Right renal pelvis (tissue), 4 donors: ENCODE measurements at regions not wholly inside any gene's neighbourhood (a gene's known extent, or its start where the extent isn't known, plus 50 kb on each side); places are given as distances from the start of the nearest gene placed in this dataset.
"Not testable (repeated sequence)": the region's sequence is repeated elsewhere in the genome, so short reads cannot be mapped to it uniquely, and the experiment has no call there.

Experiments used
- DNase-seq, 4 donors: peaks; one replicate each; pipeline ENCODE4 v3.0.0-alpha.2; 2013; ENCODE audit warnings: low read depth in 4 of 4, low spot score in 3 of 4, missing footprints in 1 of 4

GRCh38 chr6:802701-803100 is 109.8 kb upstream of the EXOC2 start:
- DNase-seq, result no peak

GRCh38 chr6:802223-802622 is 109.3 kb upstream of the EXOC2 start:
- not testable (repeated sequence) for DNase-seq

- DNase-seq, result no peak
Observed at GRCh38 chr6:799769-800168, 106.8 kb upstream of the EXOC2 start.

GRCh38 chr6:797479-798077 is 104.6 kb upstream of the EXOC2 start:
- DNase-seq, result peak; percentile 34 to 54 (median 46)

- no peak for DNase-seq
Observed at GRCh38 chr6:795046-795685, 102.2 kb upstream of the EXOC2 start.

GRCh38 chr6:793261-793660 is 100.3 kb upstream of the EXOC2 start:
- no peak for DNase-seq

- no peak for DNase-seq
Observed at GRCh38 chr6:792662-793061, 99.7 kb upstream of the EXOC2 start.

- no peak for DNase-seq
Observed at GRCh38 chr6:788058-788457, 95.1 kb upstream of the EXOC2 start.

- DNase-seq, result no peak
Observed at GRCh38 chr6:786946-787763, 94.2 kb upstream of the EXOC2 start.

- no peak for DNase-seq
Observed at GRCh38 chr6:783966-784735, 91.2 kb upstream of the EXOC2 start.

- DNase-seq, result no peak
Observed at GRCh38 chr6:782141-782540, 89.2 kb upstream of the EXOC2 start.

- no peak for DNase-seq
Observed at GRCh38 chr6:781350-781961, 88.5 kb upstream of the EXOC2 start.

GRCh38 chr6:780706-781105 is 87.8 kb upstream of the EXOC2 start:
- no peak for DNase-seq

- DNase-seq, result no peak
Observed at GRCh38 chr6:776951-777350, 84.0 kb upstream of the EXOC2 start.

GRCh38 chr6:776528-776931 is 83.6 kb upstream of the EXOC2 start:
- DNase-seq, result no peak

GRCh38 chr6:775863-776262 is 82.9 kb upstream of the EXOC2 start:
- DNase-seq, result no peak

GRCh38 chr6:771683-772082 is 78.7 kb upstream of the EXOC2 start:
- DNase-seq, result not testable (repeated sequence)

- DNase-seq, result no peak
Observed at GRCh38 chr6:767755-768512, 75.0 kb upstream of the EXOC2 start.

GRCh38 chr6:766625-767024 is 73.7 kb upstream of the EXOC2 start:
- no peak for DNase-seq

GRCh38 chr6:761997-762396 is 69.1 kb upstream of the EXOC2 start:
- no peak for DNase-seq
